Fibroblast of lung (primary cell): ENCODE measurements at regions not wholly inside any gene's neighbourhood (a gene's known extent, or its start where the extent isn't known, plus 50 kb on each side); places are given as distances from the start of the nearest gene placed in this dataset.

ENCODE experiments used
- EZH2 ChIP-seq: IDR thresholded peaks from 2 replicates; pipeline ENCODE4 v1.5.1; 2012; ENCODE audit warnings: low read length, control low read depth, mild to moderate bottlenecking; ENCODE audit errors: missing control alignments
- TF ChIP-seq, protein P1 (sequence below), 2 donors: IDR thresholded peaks in 1 of 2; conservative IDR thresholded peaks in 1 of 2; 1 replicate in 1 of 2; 2 replicates in 1 of 2; pipeline ENCODE4 v1.5.1; 2011 to 2012; ENCODE audit warnings: low read length in 2 of 2, control low read depth in 1 of 2, inconsistent platforms in 1 of 2, low read depth in 1 of 2, mild to moderate bottlenecking in 1 of 2

DNA sequence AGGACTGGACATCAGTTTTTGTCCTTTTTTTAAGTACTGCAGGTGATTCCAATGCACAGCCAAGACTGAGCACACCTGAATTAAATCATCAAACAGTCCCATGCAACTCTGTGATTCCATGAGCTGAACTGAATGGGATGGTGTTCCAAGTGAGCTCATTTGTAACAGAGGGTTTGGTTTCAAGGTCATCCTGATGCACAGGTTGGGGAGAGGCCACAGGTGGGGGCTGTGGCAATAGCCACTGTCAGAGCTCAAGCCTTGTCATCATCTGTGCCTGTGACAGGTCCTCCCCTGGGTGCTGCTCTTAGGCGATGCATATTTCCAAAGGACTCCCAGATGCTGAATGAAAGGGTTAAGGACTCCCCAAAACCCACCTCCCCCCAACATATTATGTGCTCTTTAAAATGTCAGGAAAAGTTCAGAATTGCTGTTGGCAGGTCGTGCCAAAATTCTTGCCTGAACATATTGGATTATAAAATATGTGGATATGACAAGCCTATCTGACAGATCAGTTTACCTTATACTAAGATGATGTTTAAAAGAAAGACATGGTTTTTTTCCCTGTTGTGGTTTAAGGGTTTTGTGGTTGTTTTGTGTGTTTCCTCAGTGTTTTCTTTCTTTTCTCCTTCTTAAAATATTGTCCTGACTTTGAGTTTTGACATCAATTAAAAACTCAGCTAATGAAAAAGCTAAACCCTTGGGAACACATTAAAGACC, 263.5 kb upstream of the SIX2 start:
- TF ChIP-seq, protein P1, sequence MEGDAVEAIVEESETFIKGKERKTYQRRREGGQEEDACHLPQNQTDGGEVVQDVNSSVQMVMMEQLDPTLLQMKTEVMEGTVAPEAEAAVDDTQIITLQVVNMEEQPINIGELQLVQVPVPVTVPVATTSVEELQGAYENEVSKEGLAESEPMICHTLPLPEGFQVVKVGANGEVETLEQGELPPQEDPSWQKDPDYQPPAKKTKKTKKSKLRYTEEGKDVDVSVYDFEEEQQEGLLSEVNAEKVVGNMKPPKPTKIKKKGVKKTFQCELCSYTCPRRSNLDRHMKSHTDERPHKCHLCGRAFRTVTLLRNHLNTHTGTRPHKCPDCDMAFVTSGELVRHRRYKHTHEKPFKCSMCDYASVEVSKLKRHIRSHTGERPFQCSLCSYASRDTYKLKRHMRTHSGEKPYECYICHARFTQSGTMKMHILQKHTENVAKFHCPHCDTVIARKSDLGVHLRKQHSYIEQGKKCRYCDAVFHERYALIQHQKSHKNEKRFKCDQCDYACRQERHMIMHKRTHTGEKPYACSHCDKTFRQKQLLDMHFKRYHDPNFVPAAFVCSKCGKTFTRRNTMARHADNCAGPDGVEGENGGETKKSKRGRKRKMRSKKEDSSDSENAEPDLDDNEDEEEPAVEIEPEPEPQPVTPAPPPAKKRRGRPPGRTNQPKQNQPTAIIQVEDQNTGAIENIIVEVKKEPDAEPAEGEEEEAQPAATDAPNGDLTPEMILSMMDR (conservative IDR thresholded peaks at IDR 0.05 in 1 of 2, IDR thresholded peaks at IDR 0.05 in 1 of 2; ENCODE audit: low read depth in 1 of 2, low read length in 2 of 2), result no peak
- TF ChIP-seq EZH2, result no peak
